ENCODE measurements at regions not wholly inside any gene's neighbourhood (a gene's known extent, or its start where the extent isn't known, plus 50 kb on each side); places are given as distances from the start of the nearest gene placed in this dataset.

DNA sequence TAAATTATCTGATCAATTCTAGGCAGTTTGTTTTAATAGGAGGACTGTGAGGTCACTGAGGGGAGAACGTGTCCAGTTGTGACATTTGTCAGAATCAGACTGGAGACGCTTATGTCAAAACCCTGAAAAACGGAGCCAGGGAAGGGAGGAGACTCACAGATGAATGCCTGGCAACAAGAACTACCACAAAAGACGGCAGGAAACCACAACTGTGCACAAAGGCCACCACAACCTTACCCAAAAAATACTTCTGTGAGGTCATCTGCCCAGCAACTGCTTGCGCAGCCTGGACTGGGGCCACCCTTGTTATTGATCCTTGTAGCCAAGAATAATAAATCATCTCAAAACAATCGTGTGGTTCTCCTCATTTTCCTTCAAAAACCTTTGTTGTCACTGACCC is 173.0 kb upstream of the ALKAL2 start:
- TF ChIP-seq, protein P1, sequence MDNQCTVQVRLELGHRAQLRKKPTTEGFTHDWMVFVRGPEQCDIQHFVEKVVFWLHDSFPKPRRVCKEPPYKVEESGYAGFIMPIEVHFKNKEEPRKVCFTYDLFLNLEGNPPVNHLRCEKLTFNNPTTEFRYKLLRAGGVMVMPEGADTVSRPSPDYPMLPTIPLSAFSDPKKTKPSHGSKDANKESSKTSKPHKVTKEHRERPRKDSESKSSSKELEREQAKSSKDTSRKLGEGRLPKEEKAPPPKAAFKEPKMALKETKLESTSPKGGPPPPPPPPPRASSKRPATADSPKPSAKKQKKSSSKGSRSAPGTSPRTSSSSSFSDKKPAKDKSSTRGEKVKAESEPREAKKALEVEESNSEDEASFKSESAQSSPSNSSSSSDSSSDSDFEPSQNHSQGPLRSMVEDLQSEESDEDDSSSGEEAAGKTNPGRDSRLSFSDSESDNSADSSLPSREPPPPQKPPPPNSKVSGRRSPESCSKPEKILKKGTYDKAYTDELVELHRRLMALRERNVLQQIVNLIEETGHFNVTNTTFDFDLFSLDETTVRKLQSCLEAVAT (IDR thresholded peaks at IDR 0.05) = no peak
- TF ChIP-seq SP1 (IDR thresholded peaks at IDR 0.05; ENCODE audit: low read depth, low read length) = no peak
- TF ChIP-seq NRF1 (conservative IDR thresholded peaks at IDR 0.05; ENCODE audit: low read depth, low read length) = no peak
- TF ChIP-seq SMC3 (IDR thresholded peaks at IDR 0.05; ENCODE audit: borderline replicate concordance, low read length) = no peak

Data from GM12878 (cell line).